NCI-H446 (cell line): ENCODE measurements at regions not wholly inside any gene's neighbourhood (a gene's known extent, or its start where the extent isn't known, plus 50 kb on each side); places are given as distances from the start of the nearest gene placed in this dataset.

Source experiments
- DNase-seq, 2 experiments: peaks; one replicate each; lab custom pipeline; 2025; lab: John Stamatoyannopoulos, UW

- DNase-seq: no peak
Observed at GRCh38 chr4:129420637-129421036, 324.7 kb downstream of the C4orf33 start.

- DNase-seq: no peak
Observed at GRCh38 chr4:129422277-129422676, 326.3 kb downstream of the C4orf33 start.

GRCh38 chr4:129428454-129428853 lies 332.5 kb downstream of the C4orf33 start:
- DNase-seq: peak; percentile 15 to 40

- DNase-seq: peak in 1 of 2 experiments; percentile 18
Observed at GRCh38 chr4:129429581-129430320, 333.8 kb downstream of the C4orf33 start.

GRCh38 chr4:129437347-129437746 lies 341.4 kb downstream of the C4orf33 start:
- no peak for DNase-seq

GRCh38 chr4:129438456-129438981 lies 342.6 kb downstream of the C4orf33 start:
- DNase-seq: no peak

GRCh38 chr4:129446074-129446473 lies 350.1 kb downstream of the C4orf33 start:
- DNase-seq: peak in 1 of 2 experiments; percentile 5

- DNase-seq: peak in 1 of 2 experiments; percentile 29
Observed at GRCh38 chr4:129453524-129454200, 357.7 kb downstream of the C4orf33 start.

- peak in 1 of 2 experiments; percentile 4 for DNase-seq
Observed at GRCh38 chr4:129455482-129455881, 359.5 kb downstream of the C4orf33 start.

- no peak for DNase-seq
Observed at GRCh38 chr4:129468624-129469023, 372.7 kb downstream of the C4orf33 start.

- DNase-seq: no peak
Observed at GRCh38 chr4:129474698-129475097, 378.7 kb downstream of the C4orf33 start.

- no peak for DNase-seq
Observed at GRCh38 chr4:129481107-129481506, 385.2 kb downstream of the C4orf33 start.

- no peak for DNase-seq
Observed at GRCh38 chr4:129488427-129488826, 392.5 kb downstream of the C4orf33 start.

GRCh38 chr4:129490516-129490915 lies 394.6 kb downstream of the C4orf33 start:
- DNase-seq: no peak

- DNase-seq: no peak
Observed at GRCh38 chr4:129498626-129499025, 402.7 kb downstream of the C4orf33 start.

GRCh38 chr4:129514852-129515251 lies 418.9 kb downstream of the C4orf33 start:
- no peak for DNase-seq

GRCh38 chr4:129515356-129515755 lies 419.4 kb downstream of the C4orf33 start:
- DNase-seq: no peak

- no peak for DNase-seq
Observed at GRCh38 chr4:129526812-129527211, 430.9 kb downstream of the C4orf33 start.

GRCh38 chr4:129531253-129531652 lies 435.3 kb downstream of the C4orf33 start:
- DNase-seq: no peak

GRCh38 chr4:129532573-129532972 lies 436.6 kb downstream of the C4orf33 start:
- DNase-seq: no peak

- DNase-seq: no peak
Observed at GRCh38 chr4:129543299-129543698, 447.3 kb downstream of the C4orf33 start.

GRCh38 chr4:129545599-129546278 lies 449.8 kb downstream of the C4orf33 start:
- no peak for DNase-seq

- no peak for DNase-seq
Observed at GRCh38 chr4:129546531-129546930, 450.6 kb downstream of the C4orf33 start.
